ENCODE measurements at regions not wholly inside any gene's neighbourhood (a gene's known extent, or its start where the extent isn't known, plus 50 kb on each side); places are given as distances from the start of the nearest gene placed in this dataset.

DNA sequence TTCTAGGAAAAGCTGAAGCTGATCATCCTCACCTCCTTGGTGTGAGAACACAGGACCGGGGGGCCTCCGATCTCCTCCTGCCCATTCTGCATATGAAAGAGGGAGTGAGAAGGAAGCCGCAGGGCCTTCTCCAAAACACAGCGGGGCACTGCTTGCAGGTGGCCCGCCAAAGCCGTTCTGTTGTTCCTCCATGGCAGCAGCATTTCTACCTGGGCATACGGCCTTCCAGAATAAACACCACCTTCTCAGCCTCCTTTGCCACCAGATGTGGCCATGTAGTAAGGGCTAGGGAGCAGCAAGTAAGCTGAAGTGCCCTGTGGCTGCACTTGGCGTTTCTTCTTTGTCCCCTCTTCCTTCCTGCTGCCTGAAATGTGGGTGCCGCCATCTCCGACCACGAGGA is 214.9 kb downstream of the TOMM20 start:
- Histone ChIP-seq H3K36me3 (ENCODE audit: insufficient read depth, low read length) (no peaks in the 10 kb centered on the region), H3K4me2 (ENCODE audit: low read length) (no peak overlapping the region), H3K4me3 (ENCODE audit: low read depth, low read length, poor library complexity, severe bottlenecking) (no peak overlapping the region), H3K9me2 (ENCODE audit: insufficient read depth, low read length) (no peaks in the 10 kb centered on the region), H3K79me2 (ENCODE audit: insufficient read depth, low read depth, low read length) (no peaks in the 10 kb centered on the region), H2AFZ (ENCODE audit: low read length) (no peak overlapping the region), H3K9me3 (ENCODE audit: low read length) (no peaks in the 10 kb centered on the region), H3K27ac (ENCODE audit: low read depth, low read length, poor library complexity, severe bottlenecking) (no peak overlapping the region), H4K20me1 (ENCODE audit: insufficient read depth, low read length) (no peaks in the 10 kb centered on the region), H3K4me1 (ENCODE audit: insufficient read depth, low read length, poor library complexity, severe bottlenecking) (peaks cover 24% of the 10 kb centered on the region)
- CTCF ChIA-PET (ENCODE audit: unreplicated experiment), result no interaction called here
- POLR2A ChIA-PET, result interaction anchor here (0.5 to 0.6 kb wide), 2 partner anchors 8 to 69 kb away, joined by 3 to 5 read pairs; no protein-coding TSS in a partner anchor
- intact Hi-C loops (cut with micrococcal nuclease; ENCODE audit: unreplicated experiment), result no loop called here
- TF ChIP-seq CTCF (conservative IDR thresholded peaks at IDR 0.05; ENCODE audit: low read length) (no peak), EZH2phosphoT487 (IDR thresholded peaks at IDR 0.05; ENCODE audit: borderline replicate concordance, low read depth, low read length) (no peak)
- no peak for DNase-seq (ENCODE audit: low spot score)
- BruUV-seq (replicated peaks), result no TSS peak

DNA sequence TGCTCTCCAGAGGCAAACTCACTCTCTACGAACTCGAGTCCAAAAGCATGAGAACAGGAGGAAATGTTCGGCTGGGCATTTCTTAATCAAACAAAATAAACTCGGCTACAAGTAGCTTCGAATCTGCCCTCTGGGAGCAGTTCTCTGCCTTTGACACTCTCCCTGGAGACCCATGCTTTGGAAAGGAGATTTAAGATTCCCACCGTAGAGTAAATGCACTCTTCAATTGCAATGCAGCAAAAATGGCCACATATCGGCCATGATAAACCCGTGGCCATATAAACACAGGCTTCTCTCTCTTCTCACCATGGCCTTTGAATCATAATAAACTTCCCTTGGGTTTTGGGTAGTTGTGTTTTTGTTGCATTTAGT is 215.4 kb downstream of the TOMM20 start:
- no peak for DNase-seq (ENCODE audit: low spot score)
- ChIA-PET POLR2A (interaction anchor here (0.6 to 2.3 kb wide), 3 partner anchors 13 to 68 kb away, joined by 3 to 6 read pairs (median 3); no protein-coding TSS in a partner anchor), CTCF (ENCODE audit: unreplicated experiment) (no interaction called here)
- H2AFZ ChIP-seq (ENCODE audit: low read length), result no peak overlapping the region
- H3K36me3 ChIP-seq (ENCODE audit: insufficient read depth, low read length), result no peaks in the 10 kb centered on the region
- TF ChIP-seq EZH2phosphoT487 (IDR thresholded peaks at IDR 0.05; ENCODE audit: borderline replicate concordance, low read depth, low read length), result no peak
- no peak for TF ChIP-seq CTCF (conservative IDR thresholded peaks at IDR 0.05; ENCODE audit: low read length)
- no peaks in the 10 kb centered on the region for H3K9me3 ChIP-seq (ENCODE audit: low read length)
- H3K9me2 ChIP-seq (ENCODE audit: insufficient read depth, low read length), result no peaks in the 10 kb centered on the region
- no peaks in the 10 kb centered on the region for H4K20me1 ChIP-seq (ENCODE audit: insufficient read depth, low read length)
- H3K79me2 ChIP-seq (ENCODE audit: insufficient read depth, low read depth, low read length), result no peaks in the 10 kb centered on the region
- H3K4me3 ChIP-seq (ENCODE audit: low read depth, low read length, poor library complexity, severe bottlenecking), result no peak overlapping the region
- no peak overlapping the region for H3K4me2 ChIP-seq (ENCODE audit: low read length)
- no TSS peak for BruUV-seq (replicated peaks)
- intact Hi-C loops (cut with micrococcal nuclease; ENCODE audit: unreplicated experiment), result no loop called here
- peaks cover 24% of the 10 kb centered on the region for H3K4me1 ChIP-seq (ENCODE audit: insufficient read depth, low read length, poor library complexity, severe bottlenecking)
- H3K27ac ChIP-seq (ENCODE audit: low read depth, low read length, poor library complexity, severe bottlenecking), result no peak overlapping the region

- intact Hi-C loops (cut with micrococcal nuclease; ENCODE audit: unreplicated experiment), result no loop called here
- Histone ChIP-seq H3K36me3 (ENCODE audit: insufficient read depth, low read length) (no peaks in the 10 kb centered on the region), H4K20me1 (ENCODE audit: insufficient read depth, low read length) (no peaks in the 10 kb centered on the region), H2AFZ (ENCODE audit: low read length) (no peak overlapping the region), H3K9me2 (ENCODE audit: insufficient read depth, low read length) (no peaks in the 10 kb centered on the region), H3K4me3 (ENCODE audit: low read depth, low read length, poor library complexity, severe bottlenecking) (no peak overlapping the region), H3K79me2 (ENCODE audit: insufficient read depth, low read depth, low read length) (no peaks in the 10 kb centered on the region), H3K4me2 (ENCODE audit: low read length) (no peak overlapping the region), H3K27ac (ENCODE audit: low read depth, low read length, poor library complexity, severe bottlenecking) (no peak overlapping the region), H3K9me3 (ENCODE audit: low read length) (no peaks in the 10 kb centered on the region), H3K4me1 (ENCODE audit: insufficient read depth, low read length, poor library complexity, severe bottlenecking) (peaks cover 24% of the 10 kb centered on the region)
- no peak for DNase-seq (ENCODE audit: low spot score)
- no TSS peak for BruUV-seq (replicated peaks)
- CTCF ChIA-PET (ENCODE audit: unreplicated experiment), result no interaction called here
- TF ChIP-seq EZH2phosphoT487 (IDR thresholded peaks at IDR 0.05; ENCODE audit: borderline replicate concordance, low read depth, low read length) (no peak), CTCF (conservative IDR thresholded peaks at IDR 0.05; ENCODE audit: low read length) (no peak)
- POLR2A ChIA-PET, result interaction anchor here (0.6 to 2.3 kb wide), 3 partner anchors 13 to 53 kb away, joined by 3 to 6 read pairs (median 3); no protein-coding TSS in a partner anchor
Observed at GRCh38 chr1:234912548-234913277, 215.9 kb downstream of the TOMM20 start.

Measured in OCI-LY7 (cell line).